ENCODE measurements at regions not wholly inside any gene's neighbourhood (a gene's known extent, or its start where the extent isn't known, plus 50 kb on each side); places are given as distances from the start of the nearest gene placed in this dataset.

- TF ChIP-seq RFX5 (IDR thresholded peaks at IDR 0.05; ENCODE audit: borderline replicate concordance, low read depth, low read length): no peak
- TF ChIP-seq EZH2 (IDR thresholded peaks at IDR 0.05; ENCODE audit: low read depth, low read length, severe bottlenecking): no peak
- no peak for TF ChIP-seq CTBP2 (IDR thresholded peaks at IDR 0.05; ENCODE audit: borderline replicate concordance, insufficient read depth, insufficient read length, low read length)
- TF ChIP-seq POLR2A (IDR thresholded peaks at IDR 0.05; ENCODE audit: control extremely low read depth in 1 of 2, low read depth in 2 of 2, low read length in 2 of 2): no peak
- TF ChIP-seq, protein P1, sequence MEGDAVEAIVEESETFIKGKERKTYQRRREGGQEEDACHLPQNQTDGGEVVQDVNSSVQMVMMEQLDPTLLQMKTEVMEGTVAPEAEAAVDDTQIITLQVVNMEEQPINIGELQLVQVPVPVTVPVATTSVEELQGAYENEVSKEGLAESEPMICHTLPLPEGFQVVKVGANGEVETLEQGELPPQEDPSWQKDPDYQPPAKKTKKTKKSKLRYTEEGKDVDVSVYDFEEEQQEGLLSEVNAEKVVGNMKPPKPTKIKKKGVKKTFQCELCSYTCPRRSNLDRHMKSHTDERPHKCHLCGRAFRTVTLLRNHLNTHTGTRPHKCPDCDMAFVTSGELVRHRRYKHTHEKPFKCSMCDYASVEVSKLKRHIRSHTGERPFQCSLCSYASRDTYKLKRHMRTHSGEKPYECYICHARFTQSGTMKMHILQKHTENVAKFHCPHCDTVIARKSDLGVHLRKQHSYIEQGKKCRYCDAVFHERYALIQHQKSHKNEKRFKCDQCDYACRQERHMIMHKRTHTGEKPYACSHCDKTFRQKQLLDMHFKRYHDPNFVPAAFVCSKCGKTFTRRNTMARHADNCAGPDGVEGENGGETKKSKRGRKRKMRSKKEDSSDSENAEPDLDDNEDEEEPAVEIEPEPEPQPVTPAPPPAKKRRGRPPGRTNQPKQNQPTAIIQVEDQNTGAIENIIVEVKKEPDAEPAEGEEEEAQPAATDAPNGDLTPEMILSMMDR (IDR thresholded peaks at IDR 0.05; ENCODE audit: control extremely low read depth in 1 of 3, insufficient read depth in 1 of 3, low read depth in 1 of 3, low read length in 3 of 3): no peak
- TF ChIP-seq RAD21 (IDR thresholded peaks at IDR 0.05 in 1 of 2, conservative IDR thresholded peaks at IDR 0.05 in 1 of 2; ENCODE audit: low read depth in 2 of 2, low read length in 2 of 2): no peak
- TF ChIP-seq SRF (IDR thresholded peaks at IDR 0.05; ENCODE audit: low read depth, low read length): no peak
- no peak for TF ChIP-seq TEAD4 (IDR thresholded peaks at IDR 0.05; ENCODE audit: low read depth, low read length)
- no peak for TF ChIP-seq HDAC2 (IDR thresholded peaks at IDR 0.05; ENCODE audit: borderline replicate concordance in 1 of 2, low read depth in 2 of 2, low read length in 2 of 2)
- no peak for TF ChIP-seq EP300 (IDR thresholded peaks at IDR 0.05; ENCODE audit: borderline replicate concordance in 1 of 2, low read depth in 2 of 2, low read length in 2 of 2)
Observed at GRCh38 chr16:73430138-73430537, 382.2 kb upstream of the ZFHX3 start.

Measured in H1 (cell line).